ENCODE measurements at regions not wholly inside any gene's neighbourhood (a gene's known extent, or its start where the extent isn't known, plus 50 kb on each side); places are given as distances from the start of the nearest gene placed in this dataset.

DNA sequence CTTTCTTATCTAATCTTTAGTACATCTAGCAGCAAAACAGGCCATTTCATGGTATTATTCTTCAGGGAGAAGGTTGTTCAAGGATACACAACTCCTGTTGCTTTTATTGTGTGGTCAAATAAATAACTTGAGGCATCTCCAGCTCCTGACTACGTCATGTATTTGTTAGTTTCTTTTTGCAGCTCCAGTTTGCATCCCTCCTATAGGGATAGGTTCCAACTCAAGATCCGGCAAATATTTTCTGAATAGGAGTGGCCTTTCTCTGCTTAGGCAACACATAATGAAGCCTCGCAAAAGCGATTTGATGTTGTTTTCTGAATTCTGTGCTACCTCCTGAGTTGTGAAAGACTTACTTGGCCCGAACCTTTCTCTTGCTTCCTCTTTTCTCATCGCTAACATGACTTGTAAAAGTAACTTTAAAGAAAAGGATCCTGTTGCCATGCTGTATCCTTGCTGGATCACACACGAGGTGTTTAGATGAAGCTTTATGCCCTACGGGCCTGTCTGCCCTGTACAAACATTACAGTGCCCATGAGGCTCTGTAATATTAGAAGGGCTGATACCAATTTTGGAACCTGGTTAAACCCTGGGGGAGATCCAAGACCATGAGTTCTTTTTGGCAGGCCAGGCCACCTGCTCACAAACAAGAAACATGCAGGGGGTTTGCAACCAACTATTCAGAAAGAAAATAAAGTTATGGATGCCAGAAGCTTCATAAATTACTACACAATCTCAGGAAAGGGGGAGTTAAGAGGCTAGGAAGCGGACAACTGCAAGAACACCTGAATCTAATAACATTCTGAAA lies 149.8 kb upstream of the FGF10 start:
- TF ChIP-seq, protein P1, sequence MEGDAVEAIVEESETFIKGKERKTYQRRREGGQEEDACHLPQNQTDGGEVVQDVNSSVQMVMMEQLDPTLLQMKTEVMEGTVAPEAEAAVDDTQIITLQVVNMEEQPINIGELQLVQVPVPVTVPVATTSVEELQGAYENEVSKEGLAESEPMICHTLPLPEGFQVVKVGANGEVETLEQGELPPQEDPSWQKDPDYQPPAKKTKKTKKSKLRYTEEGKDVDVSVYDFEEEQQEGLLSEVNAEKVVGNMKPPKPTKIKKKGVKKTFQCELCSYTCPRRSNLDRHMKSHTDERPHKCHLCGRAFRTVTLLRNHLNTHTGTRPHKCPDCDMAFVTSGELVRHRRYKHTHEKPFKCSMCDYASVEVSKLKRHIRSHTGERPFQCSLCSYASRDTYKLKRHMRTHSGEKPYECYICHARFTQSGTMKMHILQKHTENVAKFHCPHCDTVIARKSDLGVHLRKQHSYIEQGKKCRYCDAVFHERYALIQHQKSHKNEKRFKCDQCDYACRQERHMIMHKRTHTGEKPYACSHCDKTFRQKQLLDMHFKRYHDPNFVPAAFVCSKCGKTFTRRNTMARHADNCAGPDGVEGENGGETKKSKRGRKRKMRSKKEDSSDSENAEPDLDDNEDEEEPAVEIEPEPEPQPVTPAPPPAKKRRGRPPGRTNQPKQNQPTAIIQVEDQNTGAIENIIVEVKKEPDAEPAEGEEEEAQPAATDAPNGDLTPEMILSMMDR (IDR thresholded peaks at IDR 0.05): no peak
- TF ChIP-seq EZH2phosphoT487 (IDR thresholded peaks at IDR 0.05; ENCODE audit: borderline replicate concordance, low read depth): no peak
- no peak for TF ChIP-seq JUND (IDR thresholded peaks at IDR 0.05)
- TF ChIP-seq SIN3A (IDR thresholded peaks at IDR 0.05; ENCODE audit: borderline replicate concordance, low read depth, low read length): no peak
- TF ChIP-seq, protein P2, sequence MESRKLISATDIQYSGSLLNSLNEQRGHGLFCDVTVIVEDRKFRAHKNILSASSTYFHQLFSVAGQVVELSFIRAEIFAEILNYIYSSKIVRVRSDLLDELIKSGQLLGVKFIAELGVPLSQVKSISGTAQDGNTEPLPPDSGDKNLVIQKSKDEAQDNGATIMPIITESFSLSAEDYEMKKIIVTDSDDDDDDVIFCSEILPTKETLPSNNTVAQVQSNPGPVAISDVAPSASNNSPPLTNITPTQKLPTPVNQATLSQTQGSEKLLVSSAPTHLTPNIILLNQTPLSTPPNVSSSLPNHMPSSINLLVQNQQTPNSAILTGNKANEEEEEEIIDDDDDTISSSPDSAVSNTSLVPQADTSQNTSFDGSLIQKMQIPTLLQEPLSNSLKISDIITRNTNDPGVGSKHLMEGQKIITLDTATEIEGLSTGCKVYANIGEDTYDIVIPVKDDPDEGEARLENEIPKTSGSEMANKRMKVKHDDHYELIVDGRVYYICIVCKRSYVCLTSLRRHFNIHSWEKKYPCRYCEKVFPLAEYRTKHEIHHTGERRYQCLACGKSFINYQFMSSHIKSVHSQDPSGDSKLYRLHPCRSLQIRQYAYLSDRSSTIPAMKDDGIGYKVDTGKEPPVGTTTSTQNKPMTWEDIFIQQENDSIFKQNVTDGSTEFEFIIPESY (IDR thresholded peaks at IDR 0.05; ENCODE audit: borderline replicate concordance, low read depth): no peak
- TF ChIP-seq FOSL2 (IDR thresholded peaks at IDR 0.05; ENCODE audit: borderline replicate concordance, low read depth): no peak
- no peak for TF ChIP-seq TEAD4 (IDR thresholded peaks at IDR 0.05; ENCODE audit: borderline replicate concordance, insufficient read depth)
- TF ChIP-seq SMC3 (IDR thresholded peaks at IDR 0.05; ENCODE audit: low read depth, low read length): no peak
- no peak for TF ChIP-seq YY1 (IDR thresholded peaks at IDR 0.05; ENCODE audit: low read depth)
